OCI-M1 (cell line): ENCODE measurements at regions not wholly inside any gene's neighbourhood (a gene's known extent, or its start where the extent isn't known, plus 50 kb on each side); places are given as distances from the start of the nearest gene placed in this dataset.

Experiments used
- DNase-seq: peaks from one replicate; lab custom pipeline; 2025; lab: John Stamatoyannopoulos, UW

DNA sequence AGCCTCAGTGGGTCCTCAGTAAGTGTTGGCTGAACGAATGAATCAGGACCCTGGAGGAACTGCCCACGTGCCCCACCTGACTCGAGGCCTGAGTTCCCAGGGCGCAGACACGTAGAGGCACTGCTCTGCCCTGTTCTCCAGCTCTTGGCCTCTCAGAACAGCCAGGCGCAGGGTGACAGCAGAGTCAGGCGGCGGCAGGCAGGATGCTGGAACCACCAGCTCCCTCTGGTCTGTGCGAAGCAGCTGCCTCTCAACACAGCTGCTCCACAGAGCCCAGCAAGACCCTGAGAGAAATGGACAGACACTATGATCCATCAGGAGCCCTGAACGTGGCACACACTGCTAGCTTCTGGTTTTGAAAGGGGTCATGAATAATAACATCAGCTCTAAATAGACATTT lies 53.1 kb upstream of the BCO1 start:
- DNase-seq: no peak

DNA sequence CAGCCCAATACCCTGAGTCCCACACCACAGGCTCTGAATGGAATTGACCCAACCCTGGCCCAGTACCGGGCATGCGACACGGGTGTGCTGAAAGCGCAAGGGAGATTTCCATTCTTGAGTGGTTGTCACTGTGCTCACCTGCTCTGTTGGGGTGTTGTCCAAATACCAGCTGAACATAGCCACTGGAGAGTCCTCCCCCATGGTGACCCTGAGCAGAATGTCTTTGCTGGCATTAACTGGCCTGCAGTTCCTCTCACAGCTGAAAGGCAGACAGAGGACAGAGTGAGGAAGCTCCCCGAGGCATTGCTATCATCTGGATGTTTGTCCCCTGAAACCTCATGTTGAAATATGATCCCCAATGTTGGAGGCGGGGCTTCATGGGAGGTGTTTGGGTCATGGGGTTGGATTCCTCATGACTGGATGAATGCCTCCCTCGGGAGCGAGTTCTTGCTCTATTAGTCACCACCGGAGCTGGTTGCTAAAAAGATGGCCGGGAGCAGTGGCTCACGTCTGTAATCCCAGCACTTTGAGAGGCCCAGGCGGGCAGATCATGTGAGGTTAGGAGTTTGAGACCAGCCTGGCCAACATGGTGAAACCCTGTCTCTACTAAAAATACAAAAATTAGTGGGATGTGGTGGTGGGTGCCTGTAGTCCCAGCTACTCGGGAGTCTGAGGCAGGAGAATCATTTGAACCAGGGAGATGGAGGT lies 57.3 kb upstream of the BCO1 start:
- DNase-seq: peak; percentile 80

DNA sequence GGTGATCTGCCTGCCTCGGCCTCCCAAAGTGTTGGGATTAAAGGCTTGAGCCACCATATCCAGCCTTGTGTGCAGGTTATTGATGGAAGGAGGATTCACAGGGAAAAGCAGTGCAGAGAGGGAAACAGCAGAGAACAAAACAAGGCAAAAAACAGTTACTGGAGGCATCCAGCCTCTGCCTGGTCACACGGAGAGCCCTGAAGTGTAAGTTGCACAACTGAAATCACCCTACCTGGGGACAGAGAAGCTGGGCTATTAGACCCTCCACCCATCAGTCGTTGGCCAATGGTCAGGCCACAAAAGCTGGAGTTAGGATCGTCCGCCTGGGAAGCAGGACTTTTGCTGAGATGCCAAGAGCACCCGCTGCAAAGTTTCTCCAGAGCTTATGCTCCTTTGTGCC lies 57.9 kb upstream of the BCO1 start:
- no peak for DNase-seq

DNA sequence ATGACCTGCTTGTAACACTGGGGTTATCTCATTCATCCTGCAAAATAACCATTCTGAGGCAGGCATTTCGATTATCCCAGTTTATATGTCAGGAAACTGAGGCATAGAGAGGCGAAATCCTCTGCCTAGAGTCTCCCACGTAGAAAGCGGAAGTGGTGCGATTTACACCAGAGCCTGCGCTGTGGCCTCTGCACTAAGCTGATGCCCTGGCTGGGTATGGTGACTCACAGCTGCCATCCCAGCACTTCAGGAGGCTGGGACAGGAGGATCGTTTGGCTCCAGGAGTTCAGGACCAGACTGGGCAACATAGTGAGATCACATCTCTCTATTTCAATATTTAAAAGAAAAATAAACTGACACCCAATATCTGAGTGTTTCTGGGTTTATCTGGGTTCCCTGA lies 59.3 kb upstream of the BCO1 start:
- no peak for DNase-seq

DNA sequence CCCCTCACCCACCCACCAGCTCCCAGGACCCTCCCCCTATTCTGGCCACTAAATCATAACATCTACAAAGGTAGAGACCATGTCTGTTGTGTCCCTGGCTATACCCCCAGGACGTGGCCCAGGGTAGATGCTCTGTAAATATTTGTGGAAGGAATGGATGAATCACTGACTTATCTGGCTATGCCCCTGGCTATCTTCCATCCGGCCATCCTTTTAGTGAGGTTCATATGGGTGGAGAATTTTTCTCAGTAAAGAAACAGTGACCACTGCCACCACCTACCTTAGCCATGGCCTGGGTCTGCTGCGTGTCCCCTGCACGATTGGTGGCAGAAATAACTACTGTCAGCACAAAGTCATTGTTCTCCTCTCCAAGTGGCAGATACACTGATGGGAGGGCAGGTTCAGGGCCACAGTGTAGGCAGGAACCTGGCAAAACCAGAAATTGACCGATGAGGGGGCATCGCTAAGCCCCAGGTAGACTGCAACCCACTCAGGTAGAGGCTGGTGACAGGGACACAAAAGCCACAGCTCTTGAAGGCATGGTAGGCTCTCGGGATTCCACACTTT lies 63.1 kb upstream of the BCO1 start:
- DNase-seq: no peak

DNA sequence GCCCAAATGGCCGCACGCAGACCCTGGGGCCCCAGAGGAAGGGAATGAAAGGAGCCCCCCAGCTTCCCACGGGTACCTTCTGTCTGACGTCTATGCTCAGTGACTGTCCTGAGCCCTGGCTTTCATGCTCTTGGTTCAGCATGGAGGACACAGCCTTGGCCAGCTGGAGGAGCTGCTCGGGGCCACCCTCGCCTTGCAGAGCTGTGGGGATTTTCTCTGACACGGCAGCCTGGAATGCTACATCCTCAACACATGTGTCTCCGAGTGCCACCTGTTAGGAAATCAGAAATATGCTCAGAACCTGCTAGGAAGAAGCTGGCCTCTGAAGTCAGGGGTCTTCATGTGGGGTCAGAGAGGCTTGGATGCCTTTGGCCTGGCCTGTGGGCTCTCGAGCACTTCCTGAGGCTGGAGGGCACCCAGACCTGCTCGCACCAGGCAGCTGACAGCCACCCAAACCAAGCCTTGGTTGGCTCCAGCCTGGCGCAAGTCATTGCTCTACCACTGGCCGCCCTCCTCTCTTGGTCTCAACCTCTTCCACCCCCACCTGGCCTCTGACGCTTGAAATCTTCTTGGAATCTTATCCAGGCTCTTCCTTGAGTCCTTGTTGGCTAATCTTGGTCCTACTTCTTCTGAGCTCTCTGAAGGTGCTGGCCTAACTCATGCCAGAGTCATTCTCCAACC lies 63.7 kb upstream of the BCO1 start:
- no peak for DNase-seq

DNA sequence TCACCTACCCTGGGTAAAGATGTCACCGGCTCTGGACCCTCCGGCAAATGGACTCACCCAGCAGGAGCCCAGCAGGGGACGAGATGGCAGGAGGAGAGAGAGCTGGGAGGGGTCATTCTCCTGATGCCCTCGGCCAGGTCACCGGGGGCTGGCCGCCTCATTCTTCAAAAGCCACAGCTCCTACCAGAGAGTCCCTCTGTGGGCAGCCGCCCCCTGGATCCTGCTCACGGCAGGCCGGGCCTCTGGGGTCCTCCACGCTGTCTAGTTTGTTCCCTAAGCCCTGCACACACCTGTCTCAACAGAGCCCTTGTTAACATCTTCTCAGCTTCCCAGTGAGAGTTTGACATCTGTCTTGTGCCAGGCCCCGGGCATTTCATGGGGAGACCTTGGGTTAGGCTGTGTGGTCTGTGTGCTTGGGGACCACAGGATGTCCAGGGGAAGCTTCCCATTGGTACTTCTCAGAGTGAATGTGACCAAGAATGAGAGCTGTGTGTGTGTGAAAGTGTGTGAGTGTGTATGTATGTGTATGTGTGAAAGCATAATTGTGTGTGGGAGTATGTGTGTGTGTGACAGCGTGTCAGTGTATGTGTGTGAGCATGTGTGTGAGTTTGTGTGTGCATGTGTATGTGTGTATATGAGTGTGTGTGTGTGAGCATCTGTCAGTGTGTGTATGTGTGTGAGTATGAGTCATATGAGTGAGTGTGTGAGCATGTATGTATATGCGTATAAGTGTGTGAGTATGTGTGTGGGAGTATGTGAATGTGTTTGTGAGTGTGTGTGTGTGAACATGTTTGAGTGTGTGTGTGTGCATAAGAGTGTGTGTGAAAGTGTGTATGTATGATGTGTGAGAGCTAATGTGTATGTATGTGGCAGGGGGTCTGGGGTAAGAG lies 65.5 kb upstream of the BCO1 start:
- DNase-seq: no peak

DNA sequence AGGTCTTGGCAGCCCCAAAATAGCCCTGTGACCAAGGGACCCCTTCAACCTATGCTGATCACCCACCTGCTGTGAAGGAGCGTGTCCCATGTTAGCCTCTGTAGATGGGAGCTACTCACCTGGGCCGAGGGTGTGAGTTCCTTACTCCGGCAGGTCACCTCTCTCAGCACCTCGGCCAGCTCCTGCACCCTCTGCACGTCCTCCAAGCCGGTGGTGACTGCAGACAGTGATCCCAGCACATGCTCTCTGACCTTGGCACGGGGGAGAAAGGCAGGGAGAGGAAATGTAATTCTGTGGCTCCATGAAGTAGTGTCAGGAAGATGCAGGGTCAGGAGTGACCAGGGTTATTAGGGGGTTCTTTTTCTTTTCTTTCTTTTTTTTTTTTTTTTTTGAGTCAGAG lies 67.7 kb upstream of the BCO1 start:
- DNase-seq: no peak

DNA sequence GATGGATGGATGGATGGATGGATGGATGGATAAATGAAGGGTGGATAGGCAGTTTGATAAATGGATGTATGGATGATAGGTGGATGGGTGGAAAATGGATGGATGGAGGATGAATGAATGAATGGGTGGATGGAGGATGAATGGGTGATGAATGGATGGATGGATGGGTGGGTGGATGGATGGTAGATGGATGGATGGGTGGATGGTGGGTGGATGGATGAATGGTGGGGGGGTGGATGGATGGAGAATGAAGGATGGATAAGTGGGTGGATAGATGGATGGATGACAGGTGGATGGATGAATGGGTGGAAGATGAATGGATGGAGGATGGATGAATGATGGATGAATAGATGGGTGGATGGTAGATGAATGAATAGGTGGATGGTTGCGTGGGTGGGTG lies 70.1 kb upstream of the BCO1 start:
- DNase-seq: no peak

DNA sequence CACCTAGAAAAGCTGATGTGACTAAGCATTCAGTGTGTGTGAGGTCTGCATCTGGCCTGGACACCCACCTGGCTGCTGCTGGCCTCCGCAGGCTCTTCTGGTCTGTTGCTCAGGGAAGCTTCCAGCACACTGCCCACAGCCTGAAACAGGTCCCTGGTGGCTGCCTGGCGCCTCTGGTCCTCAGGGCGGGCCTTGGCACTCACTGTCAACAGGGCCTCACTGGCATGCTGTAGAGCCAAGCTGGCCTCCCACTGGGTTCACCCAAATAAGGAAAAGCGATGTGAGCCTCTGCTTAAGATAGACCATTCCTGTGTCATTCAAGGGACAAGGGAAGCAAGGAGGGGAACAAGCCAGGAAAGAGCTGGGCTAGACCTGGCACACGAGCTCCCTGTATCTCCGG lies 70.6 kb upstream of the BCO1 start:
- DNase-seq: no peak

DNA sequence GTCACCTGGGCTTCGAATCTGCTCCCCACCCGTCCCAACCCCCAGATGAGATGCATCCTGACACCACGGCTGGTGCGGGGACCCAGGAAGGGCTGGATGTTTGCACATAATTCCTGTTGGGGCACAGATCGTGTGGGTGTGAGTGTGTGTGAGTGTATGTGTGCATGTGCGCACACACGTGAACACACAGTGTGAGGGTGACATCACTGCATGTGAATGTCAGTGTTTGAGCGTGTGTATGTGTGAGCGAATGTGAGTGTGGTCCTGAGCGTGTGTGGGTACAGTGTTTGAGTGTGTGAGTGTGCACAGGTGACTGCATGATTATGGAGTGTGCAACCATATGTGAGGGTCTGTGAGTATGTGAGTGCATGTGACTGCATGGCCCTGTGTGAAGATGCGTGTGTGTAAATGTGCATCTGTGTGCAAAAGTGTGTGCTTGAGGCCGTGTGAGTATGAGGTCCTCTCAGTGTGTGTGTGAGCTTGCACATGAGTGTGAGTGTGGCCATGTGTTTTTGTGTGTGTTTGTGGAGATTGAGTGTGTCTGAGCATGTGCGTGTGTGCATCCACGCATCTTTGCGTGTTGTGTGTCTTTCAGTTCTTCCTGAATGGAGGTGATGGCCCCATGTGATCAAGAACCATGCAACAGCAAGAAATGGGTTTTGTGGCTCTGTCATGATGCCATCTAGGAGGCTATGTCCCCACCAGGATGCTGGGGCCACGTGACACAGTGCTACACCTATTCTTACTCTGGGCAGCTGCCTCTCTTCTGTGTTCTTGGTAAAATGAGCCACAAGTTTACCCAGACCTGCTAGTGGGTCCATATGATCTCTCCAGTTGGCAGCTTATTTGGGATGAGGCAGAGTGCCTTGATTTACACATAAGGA lies 70.5 kb upstream of the GCSH start:
- no peak for DNase-seq

DNA sequence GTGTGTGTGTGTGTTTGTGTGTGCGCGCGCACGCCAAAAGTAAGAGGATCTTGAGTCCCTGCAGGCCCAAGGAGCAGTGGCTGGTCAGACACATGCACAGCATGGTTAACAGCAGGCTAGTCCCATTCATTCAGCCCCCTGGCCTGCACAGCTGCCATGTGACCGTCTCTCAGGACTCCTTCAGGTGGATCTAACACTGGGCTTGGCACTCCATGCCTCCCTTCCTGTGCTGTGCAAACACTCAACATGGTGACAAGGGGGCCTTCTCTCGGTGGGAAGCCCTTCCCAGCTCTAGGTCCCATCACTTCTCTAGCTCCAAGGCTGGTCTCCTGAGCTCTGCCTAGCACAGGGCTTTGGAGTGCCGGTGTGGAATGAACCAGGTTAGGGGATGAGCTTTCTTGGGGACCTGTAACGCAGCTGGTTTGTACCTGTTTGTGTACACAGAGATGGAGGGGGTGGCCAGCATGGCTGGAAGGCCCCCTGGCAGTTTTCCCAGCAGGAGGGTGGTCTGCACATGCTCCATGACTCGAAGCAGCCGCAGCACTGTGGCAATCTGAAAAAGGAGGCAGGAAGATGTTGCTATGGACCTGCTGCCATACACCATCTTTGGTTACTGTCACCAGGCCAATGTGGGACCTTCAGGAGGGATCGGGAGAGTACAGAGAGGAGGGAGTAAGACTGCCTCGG lies 69.4 kb upstream of the GCSH start:
- DNase-seq: no peak

DNA sequence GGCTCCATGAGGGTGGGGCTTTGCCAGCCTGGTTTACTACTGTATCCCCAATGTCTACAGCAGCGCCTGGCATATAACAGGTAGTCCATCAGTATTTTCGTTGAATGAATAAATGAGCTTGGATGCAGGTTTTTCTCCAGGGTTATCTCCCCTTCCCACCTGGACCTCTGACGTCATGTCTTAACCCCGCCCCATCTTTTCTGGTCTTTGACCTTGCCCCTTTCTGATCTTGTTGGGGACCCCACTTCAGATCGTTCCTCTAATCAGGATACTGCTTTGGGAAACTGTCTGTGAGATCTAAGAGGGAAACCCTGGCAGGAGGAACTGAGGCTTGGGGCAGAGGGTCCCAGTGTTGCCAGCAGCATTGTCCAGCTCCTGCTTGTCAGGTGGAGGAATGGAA lies 68.8 kb upstream of the GCSH start:
- no peak for DNase-seq

DNA sequence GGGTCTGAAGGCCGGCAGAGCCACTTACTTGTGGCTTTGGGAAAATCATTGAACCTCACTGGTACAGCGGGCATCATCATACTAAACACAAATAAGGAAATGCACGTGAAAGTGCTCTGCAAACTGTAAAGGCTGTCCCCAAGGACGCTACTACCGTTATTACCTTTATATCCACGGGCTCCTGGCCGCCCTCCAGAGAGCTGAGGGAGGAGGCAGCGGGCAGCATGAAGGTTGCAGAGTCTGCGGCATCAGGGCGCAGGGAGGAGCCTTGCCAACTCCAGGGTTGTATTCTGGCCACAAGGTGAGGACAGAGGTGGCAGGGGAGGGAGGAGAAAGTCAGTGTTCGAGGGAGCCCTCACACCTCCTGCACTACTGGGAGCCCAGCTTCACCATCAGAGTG lies 68.3 kb upstream of the GCSH start:
- no peak for DNase-seq

DNA sequence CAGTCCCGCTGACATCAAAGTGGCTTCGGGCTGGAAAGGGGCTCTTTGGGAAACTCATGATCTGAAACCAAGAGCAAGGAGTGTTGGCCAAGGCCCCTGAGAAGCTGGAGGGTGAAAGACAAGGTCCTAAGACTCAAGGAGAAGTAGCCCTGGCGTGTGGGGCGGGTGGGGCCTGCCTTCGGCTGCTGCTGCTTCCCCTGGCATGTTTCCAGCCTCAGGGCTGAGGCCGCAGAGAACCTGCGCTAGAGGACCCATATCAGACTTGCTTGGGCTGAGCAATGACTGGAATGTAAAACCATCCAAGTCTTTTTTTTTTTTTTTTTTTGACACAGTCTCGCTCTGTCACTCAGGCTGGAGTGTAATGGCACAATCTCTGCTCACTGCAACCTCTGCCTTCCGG lies 67.5 kb upstream of the GCSH start:
- DNase-seq: no peak

DNA sequence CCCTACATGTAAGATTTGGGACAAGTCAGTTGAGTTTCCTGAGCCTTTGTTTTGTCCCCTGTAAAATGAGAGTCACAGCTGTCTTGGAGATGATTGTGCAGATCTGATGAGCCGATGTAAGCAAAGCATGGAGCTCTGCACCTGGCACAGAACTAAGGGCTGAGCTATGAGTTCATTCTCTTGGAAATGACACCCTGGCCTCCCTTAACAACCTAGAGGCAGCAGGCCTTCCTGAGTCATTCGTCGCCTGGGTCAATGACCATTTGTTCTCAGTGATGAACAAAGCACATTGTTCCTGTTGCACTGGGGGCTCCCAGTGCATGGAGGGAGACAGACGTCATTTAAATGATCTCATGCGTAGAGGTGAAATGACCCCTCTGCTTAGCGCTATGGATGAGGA lies 62.8 kb upstream of the GCSH start:
- DNase-seq: no peak

DNA sequence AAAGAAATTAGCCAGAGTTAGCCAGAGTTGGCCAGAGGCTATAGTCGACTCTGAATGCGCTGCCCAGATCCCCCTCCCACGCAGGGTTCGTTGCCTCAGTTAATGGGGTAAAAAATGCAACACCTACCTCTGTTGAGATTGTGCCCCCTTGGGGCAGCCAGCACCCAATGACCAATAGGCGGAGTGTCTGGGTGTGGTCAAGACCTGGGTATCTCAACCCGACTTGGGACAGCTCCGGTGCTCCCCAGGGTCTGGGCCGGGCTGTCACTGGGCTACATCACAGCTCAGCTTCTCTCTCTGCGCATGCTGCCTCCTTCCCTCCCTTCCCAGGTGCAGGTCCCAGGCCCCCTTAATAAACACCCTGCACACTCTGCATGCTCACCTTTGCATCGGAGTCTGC lies 59.6 kb upstream of the GCSH start:
- DNase-seq: no peak

DNA sequence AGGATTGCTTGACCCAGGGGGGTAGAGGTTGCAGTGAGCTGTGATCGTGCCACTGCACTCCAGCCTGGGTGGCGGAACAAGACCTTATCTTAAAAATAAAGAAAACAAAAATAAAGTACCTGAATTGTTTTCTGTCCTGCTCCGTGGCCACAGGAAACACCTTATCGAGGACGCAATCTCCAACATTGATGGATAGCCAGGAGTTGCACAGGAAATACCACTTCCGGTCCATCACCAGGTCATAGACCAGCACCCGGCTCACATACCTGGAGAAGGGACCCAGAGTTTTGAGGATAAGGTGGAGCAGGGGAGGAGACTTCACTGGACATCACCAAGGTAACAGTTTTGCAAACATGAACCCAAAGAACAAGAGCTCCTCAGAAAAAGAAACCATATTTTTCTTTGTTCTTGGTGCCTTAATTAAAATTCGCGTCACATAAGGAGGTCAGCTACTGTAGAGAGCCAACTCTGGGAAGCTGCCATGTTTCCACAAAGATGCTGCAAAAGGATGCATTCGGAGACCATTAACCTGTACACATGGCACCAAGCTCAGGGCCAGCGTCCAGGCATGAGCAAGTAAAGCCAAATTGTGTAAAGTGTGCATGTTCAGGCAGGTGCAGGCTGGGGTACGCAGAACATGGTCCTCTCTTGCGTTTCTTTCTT lies 55.6 kb upstream of the GCSH start:
- no peak for DNase-seq

DNA sequence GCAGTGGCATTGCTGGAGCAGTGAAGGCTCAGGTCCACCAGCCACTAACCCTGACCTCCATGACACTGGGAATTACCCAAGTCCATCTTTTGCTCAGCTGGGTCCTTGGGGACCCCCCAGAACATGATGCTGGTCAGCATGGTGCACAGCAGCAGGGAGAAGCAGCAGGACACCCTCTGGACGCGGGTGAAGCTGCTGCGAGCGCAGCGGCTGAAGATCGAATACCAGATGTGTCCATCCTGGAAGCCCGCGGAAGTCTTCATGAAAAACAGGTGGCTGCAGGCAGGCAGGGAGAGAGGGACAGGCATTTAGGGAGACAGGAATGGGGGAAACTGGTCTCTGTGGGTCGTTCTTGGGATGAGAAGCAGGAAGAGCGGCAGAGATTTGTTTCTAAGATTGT lies 53.4 kb upstream of the GCSH start:
- DNase-seq: no peak

DNA sequence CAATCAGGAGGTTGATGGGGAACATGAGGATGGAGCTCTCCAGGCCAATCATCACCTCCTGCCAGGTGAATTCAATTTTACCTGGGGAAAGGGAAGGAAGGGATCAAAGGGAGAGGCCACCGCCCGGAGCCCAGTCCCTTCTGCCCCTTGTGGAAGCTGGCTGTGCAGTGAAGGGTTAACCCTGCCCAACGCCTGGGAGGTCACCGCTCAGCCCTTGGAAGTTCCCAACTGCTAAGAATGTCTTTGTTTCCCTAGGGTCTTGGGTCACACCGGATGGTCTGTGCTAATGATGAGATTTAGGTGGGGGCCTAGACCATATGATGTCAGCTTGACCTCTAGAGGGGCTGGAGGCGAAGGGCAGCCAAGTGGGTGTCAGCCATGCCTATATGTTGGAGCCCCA lies 52.1 kb upstream of the GCSH start:
- DNase-seq: no peak
